ENCODE measurements at regions not wholly inside any gene's neighbourhood (a gene's known extent, or its start where the extent isn't known, plus 50 kb on each side); places are given as distances from the start of the nearest gene placed in this dataset.

GRCh38 chr10:91035650-91036292 is 114.9 kb upstream of the ANKRD1 start:
- H3K9me3 ChIP-seq: no peaks in the 10 kb centered on the region
- H3K4me1 ChIP-seq: peaks cover 9% of the 10 kb centered on the region
- H3K4me3 ChIP-seq: no peak overlapping the region
- intact Hi-C loops (cut with DNase I): no loop called here
- H3K27ac ChIP-seq: no peak overlapping the region
- DNase-seq (ENCODE audit: extremely low spot score in 2 of 2): no peak
- H3K36me3 ChIP-seq: no peaks in the 10 kb centered on the region
- TF ChIP-seq POLR2A (IDR thresholded peaks at IDR 0.05) (no peak), CTCF (IDR thresholded peaks at IDR 0.05) (no peak), POLR2AphosphoS5 (IDR thresholded peaks at IDR 0.05; ENCODE audit: insufficient read depth in 1 of 2, low read depth in 1 of 2) (no peak)
- no peaks in the 10 kb centered on the region for H3K27me3 ChIP-seq

- no peaks in the 10 kb centered on the region for H3K9me3 ChIP-seq
- intact Hi-C loops (cut with DNase I): no loop called here
- no peaks in the 10 kb centered on the region for H3K27me3 ChIP-seq
- DNase-seq (ENCODE audit: extremely low spot score in 2 of 2): no peak
- TF ChIP-seq POLR2A (IDR thresholded peaks at IDR 0.05): no peak
- TF ChIP-seq POLR2AphosphoS5 (IDR thresholded peaks at IDR 0.05; ENCODE audit: insufficient read depth in 1 of 2, low read depth in 1 of 2): no peak
- TF ChIP-seq CTCF (IDR thresholded peaks at IDR 0.05): no peak
- H3K4me3 ChIP-seq: no peak overlapping the region
- peaks cover 9% of the 10 kb centered on the region for H3K4me1 ChIP-seq
- H3K36me3 ChIP-seq: no peaks in the 10 kb centered on the region
- H3K27ac ChIP-seq: no peak overlapping the region
These were observed 116.0 kb upstream of the ANKRD1 start for GRCh38 chr10:91036807-91037411.

- intact Hi-C loops (cut with DNase I): no loop called here
- H3K4me3 ChIP-seq: no peak overlapping the region
- H3K27ac ChIP-seq: no peak overlapping the region
- H3K9me3 ChIP-seq: no peaks in the 10 kb centered on the region
- no peaks in the 10 kb centered on the region for H3K36me3 ChIP-seq
- no peak for DNase-seq (ENCODE audit: extremely low spot score in 2 of 2)
- H3K27me3 ChIP-seq: no peaks in the 10 kb centered on the region
- TF ChIP-seq POLR2AphosphoS5 (IDR thresholded peaks at IDR 0.05; ENCODE audit: insufficient read depth in 1 of 2, low read depth in 1 of 2): no peak
- TF ChIP-seq CTCF (IDR thresholded peaks at IDR 0.05): no peak
- TF ChIP-seq POLR2A (IDR thresholded peaks at IDR 0.05): no peak
- H3K4me1 ChIP-seq: peaks cover 8% of the 10 kb centered on the region
These were observed 118.1 kb upstream of the ANKRD1 start for GRCh38 chr10:91038971-91039370.

GRCh38 chr10:91040343-91040742 is 119.5 kb upstream of the ANKRD1 start:
- no peaks in the 10 kb centered on the region for H3K9me3 ChIP-seq
- H3K27me3 ChIP-seq: no peaks in the 10 kb centered on the region
- intact Hi-C loops (cut with DNase I): no loop called here
- TF ChIP-seq POLR2AphosphoS5 (IDR thresholded peaks at IDR 0.05; ENCODE audit: insufficient read depth in 1 of 2, low read depth in 1 of 2) (no peak), POLR2A (IDR thresholded peaks at IDR 0.05) (no peak), CTCF (IDR thresholded peaks at IDR 0.05) (no peak)
- no peak overlapping the region for H3K27ac ChIP-seq
- no peak for DNase-seq (ENCODE audit: extremely low spot score in 2 of 2)
- H3K4me1 ChIP-seq: no peaks in the 10 kb centered on the region
- no peak overlapping the region for H3K4me3 ChIP-seq
- no peaks in the 10 kb centered on the region for H3K36me3 ChIP-seq

- H3K4me1 ChIP-seq: no peaks in the 10 kb centered on the region
- H3K27me3 ChIP-seq: no peaks in the 10 kb centered on the region
- H3K9me3 ChIP-seq: no peaks in the 10 kb centered on the region
- intact Hi-C loops (cut with DNase I): no loop called here
- H3K36me3 ChIP-seq: no peaks in the 10 kb centered on the region
- DNase-seq (ENCODE audit: extremely low spot score in 2 of 2): no peak
- no peak overlapping the region for H3K27ac ChIP-seq
- no peak overlapping the region for H3K4me3 ChIP-seq
- TF ChIP-seq CTCF (IDR thresholded peaks at IDR 0.05) (no peak), POLR2AphosphoS5 (IDR thresholded peaks at IDR 0.05; ENCODE audit: insufficient read depth in 1 of 2, low read depth in 1 of 2) (no peak), POLR2A (IDR thresholded peaks at IDR 0.05) (no peak)
These were observed 121.2 kb upstream of the ANKRD1 start for GRCh38 chr10:91042069-91042468.

All from vagina (tissue), 2 donors.